LNCaP clone FGC (cell line): ENCODE measurements at regions not wholly inside any gene's neighbourhood (a gene's known extent, or its start where the extent isn't known, plus 50 kb on each side); places are given as distances from the start of the nearest gene placed in this dataset.

Experiments used
- DNase-seq: peaks from one replicate; pipeline ENCODE4 v3.0.0-alpha.2; 2011; ENCODE audit warnings: low read depth
- H3K4me3 ChIP-seq: 2 replicates; pipeline ENCODE4 v1.5.1; 2011; ENCODE audit warnings: mild to moderate bottlenecking, low read depth, low read length, control low read depth
- TF ChIP-seq, protein P1 (sequence below): IDR thresholded peaks from 2 replicates; pipeline ENCODE4 v1.5.1; 2012; ENCODE audit warnings: mild to moderate bottlenecking; ENCODE audit not compliant: control insufficient read depth, insufficient read depth; ENCODE audit errors: extremely low read depth

DNA sequence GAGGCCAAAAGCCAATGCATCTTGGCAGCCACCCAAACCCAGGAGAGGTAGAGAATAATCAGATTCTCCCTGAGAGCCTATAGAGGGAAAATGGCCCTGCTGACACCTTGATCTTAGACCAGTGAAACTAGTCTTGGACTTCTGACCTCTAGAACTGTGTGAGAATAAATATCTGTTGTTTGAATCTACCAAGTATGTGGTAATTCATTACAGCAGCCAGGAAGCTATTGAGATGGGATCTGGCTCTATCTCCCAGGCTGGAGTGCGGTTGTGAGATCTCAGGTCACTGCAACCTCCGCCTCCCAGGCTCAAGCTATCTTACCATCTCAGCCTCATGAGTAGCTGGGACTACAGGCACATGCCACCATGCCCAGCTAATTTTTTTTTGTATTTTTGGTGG, 567.2 kb downstream of the MBD2 start:
- no peak for DNase-seq
- TF ChIP-seq, protein P1, sequence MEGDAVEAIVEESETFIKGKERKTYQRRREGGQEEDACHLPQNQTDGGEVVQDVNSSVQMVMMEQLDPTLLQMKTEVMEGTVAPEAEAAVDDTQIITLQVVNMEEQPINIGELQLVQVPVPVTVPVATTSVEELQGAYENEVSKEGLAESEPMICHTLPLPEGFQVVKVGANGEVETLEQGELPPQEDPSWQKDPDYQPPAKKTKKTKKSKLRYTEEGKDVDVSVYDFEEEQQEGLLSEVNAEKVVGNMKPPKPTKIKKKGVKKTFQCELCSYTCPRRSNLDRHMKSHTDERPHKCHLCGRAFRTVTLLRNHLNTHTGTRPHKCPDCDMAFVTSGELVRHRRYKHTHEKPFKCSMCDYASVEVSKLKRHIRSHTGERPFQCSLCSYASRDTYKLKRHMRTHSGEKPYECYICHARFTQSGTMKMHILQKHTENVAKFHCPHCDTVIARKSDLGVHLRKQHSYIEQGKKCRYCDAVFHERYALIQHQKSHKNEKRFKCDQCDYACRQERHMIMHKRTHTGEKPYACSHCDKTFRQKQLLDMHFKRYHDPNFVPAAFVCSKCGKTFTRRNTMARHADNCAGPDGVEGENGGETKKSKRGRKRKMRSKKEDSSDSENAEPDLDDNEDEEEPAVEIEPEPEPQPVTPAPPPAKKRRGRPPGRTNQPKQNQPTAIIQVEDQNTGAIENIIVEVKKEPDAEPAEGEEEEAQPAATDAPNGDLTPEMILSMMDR: no peak

DNA sequence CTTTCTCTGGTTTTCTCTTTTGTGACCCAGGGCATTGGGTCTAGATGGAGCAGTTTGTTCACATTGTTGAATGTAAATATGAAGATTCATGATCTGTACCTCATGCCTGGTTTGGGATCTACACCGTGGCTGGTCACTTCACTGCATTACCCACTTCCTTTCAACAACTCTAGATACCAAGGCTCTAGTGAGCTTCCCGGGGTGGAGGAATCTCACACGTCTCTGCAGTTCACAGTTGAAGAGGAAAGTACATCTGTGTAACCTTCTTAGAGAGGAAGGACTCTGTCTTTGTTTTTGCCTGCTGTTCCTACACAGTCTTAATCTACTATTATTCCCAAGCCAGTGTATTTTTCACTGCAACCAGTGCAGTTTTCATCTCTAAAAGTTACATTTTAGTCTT, 574.8 kb downstream of the MBD2 start:
- H3K4me3 ChIP-seq: no peak overlapping the region
- no peak for DNase-seq
- TF ChIP-seq, protein P1: no peak

More for the DNA sequence above, 567.2 kb downstream of the MBD2 start:
- H3K4me3 ChIP-seq: no peak overlapping the region

DNA sequence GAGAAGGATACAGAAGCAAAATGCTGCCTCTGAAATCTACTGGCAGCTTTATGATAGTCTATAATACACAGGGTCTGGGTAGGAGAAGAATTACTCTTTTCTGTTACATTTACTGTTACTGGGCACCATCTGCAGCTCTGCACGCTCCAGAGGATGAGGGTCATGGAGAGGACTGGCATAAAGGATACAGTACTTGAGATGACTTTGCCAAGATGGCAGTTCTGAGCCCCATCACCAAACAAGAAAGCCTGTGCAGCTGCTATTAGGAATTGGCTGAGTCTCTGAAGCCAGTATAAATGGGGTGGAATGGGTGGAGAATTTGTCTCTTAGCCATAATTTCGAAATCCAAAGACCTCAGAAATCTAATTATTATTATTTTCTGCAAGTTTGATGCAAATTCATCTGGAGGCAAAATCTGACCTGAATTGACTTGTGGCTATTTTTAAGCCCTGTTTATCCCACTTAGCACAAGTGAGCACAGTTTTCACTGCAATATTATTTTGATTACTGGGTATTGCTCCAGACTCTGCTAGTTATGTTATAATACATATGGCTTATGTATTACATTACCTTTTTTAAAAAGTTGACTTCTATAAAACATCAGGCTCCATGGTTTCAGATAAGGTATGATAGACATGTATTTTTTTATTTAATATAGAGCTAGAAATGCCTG, 579.5 kb downstream of the MBD2 start:
- DNase-seq: no peak
- TF ChIP-seq, protein P1: no peak
- no peak overlapping the region for H3K4me3 ChIP-seq

DNA sequence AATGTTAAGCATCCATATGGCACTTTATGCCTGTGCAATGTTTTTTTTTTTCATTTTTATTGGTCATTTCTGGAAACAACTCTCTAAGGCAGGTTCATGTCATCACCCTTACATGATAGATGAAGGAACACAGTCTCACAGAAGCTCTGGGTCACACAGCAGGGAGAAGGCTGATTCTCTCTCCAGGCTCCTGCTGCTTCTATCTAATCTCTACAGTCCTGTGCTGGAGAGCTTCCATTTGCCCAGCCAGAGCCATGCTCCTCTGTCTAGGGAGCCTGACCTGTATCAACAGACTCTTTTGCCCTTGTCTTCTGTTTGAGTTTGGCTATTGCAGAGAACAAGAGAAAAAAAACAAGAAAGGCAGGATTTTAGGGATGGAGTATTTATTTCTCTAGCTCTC, 584.8 kb downstream of the MBD2 start:
- no peak overlapping the region for H3K4me3 ChIP-seq
- TF ChIP-seq, protein P1: no peak

DNA sequence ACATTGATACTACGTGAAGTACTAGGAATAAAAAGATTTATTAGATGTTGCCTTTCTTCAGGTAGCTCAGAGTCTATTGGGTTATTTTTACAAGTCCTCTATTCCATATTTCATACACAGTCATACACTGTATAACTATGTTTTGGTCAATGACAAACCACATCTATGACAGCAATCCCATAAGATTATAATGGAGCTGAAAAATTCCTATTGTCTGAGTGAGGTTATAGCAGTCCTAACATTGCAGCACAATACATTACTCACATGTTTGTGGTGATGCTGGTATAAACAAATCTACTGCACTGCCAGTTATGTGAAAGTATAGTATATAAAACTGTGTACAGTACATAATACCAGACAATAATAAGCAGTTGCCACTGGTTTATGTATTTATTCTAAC, 595.1 kb downstream of the MBD2 start:
- no peak for DNase-seq
- TF ChIP-seq, protein P1: no peak
- no peak overlapping the region for H3K4me3 ChIP-seq

More for the DNA sequence above, 584.8 kb downstream of the MBD2 start:
- DNase-seq: no peak

DNA sequence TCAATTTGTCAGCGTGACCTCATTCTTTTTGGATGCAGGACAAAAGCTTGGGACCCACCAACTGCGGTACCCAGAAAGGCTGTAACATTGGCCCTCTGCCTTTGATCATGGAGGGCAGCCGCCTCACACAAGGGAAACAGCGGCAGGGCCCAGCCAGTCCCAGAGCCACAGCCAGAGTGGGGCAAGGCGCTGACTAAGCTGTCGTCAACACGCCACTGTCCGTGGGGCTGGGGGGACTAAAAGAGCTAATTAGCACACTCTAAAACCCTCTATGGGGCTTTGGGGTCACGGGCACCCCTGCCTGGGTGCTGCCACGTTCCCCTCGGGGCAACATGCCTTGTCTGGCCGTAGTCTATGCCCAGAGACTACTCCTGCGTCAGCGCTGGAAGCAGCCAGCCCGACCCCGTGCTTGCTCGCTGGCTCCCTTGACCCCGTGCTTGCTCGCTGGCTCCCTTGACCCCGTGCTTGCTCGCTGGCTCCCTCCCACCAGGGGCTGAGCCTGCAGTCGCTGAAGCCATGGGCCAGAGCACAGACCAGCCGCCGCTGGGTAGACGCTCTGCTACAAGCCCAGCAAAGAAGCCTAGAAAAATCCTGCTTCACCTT, 598.4 kb downstream of the MBD2 start:
- no peak overlapping the region for H3K4me3 ChIP-seq
- TF ChIP-seq, protein P1: no peak
- no peak for DNase-seq

DNA sequence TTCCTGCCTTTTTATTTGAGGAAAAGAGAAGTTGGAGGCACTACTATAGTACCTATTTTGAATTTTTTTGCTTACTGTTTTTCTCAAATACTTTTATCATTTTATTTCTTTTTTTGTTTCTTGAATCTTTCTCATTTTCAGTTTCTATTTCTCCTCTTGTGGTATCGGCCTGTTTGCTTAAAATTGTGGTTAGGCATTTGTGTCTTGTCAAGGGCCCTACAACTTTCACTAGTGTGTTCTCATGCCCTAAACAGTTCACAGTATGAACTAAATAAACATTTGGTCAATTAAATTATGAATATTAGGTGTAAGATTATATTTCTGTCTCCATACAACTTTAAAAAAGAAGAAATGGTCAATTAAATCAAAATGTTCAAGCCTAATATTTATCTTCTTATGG, 613.5 kb downstream of the MBD2 start:
- DNase-seq: no peak
- TF ChIP-seq, protein P1: no peak
- H3K4me3 ChIP-seq: no peak overlapping the region
